SK-N-SH treated with all-trans-retinoic acid at 6 μM for 48 hours (cell line): ENCODE measurements at regions not wholly inside any gene's neighbourhood (a gene's known extent, or its start where the extent isn't known, plus 50 kb on each side); places are given as distances from the start of the nearest gene placed in this dataset.

Experiments used
- ESRRG ChIP-seq: fragments of 250-450 bp; sonication (Bioruptor Pico); IDR thresholded peaks from 2 replicates; pipeline ENCODE4 v1.6.1; 2021; ENCODE audit warnings: mild to moderate bottlenecking
- OSR1 ChIP-seq: fragments of 250-450 bp; sonication (Bioruptor Pico); IDR thresholded peaks from 2 replicates; pipeline ENCODE4 v1.8.0; 2022; ENCODE audit warnings: moderate library complexity, mild to moderate bottlenecking, inconsistent platforms
- TCF4 ChIP-seq: fragments of 250-450 bp; sonication (Bioruptor Pico); IDR thresholded peaks from 2 replicates; pipeline ENCODE4 v1.8.0; 2021; ENCODE audit warnings: mild to moderate bottlenecking, moderate library complexity, borderline replicate concordance
- ZFP3 ChIP-seq: fragments of 250-450 bp; sonication (Bioruptor Pico); IDR thresholded peaks from 2 replicates; pipeline ENCODE4 v1.5.0; 2020; ENCODE audit warnings: mild to moderate bottlenecking, moderate library complexity
- ZNF565 ChIP-seq: fragments of 450-650 bp; formaldehyde crosslinking; conservative IDR thresholded peaks from 2 replicates; pipeline ENCODE4 v1.5.0; 2020; ENCODE audit warnings: low read depth, mild to moderate bottlenecking, moderate library complexity
- ZNF8 ChIP-seq: fragments of 450-650 bp; formaldehyde crosslinking; IDR thresholded peaks from 2 replicates; pipeline ENCODE4 v1.5.0; 2020; ENCODE audit warnings: mild to moderate bottlenecking, moderate library complexity

DNA sequence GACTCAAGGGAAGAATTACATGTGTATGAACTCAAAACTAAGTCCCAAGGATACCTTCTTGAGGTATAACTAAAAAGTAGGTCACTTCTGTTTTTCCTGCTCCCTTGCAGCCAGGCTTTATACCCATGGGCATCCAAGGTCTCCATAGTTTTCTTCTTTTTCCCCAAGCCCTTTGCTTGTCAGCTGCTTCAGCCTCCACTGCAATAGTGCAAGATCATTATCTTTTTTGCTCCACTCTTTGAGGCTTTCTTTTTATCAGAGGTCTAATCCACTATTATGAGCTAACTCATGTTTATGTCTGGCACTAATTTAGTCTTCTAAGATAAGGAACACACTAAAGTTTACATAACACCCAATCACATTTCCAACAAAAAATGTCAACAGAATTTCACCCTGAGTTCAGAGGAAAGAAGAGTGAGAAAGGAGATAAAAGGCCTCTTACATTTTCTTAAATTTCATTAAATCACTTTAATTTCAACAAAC is 121.2 kb upstream of the LSAMP start:
- TF ChIP-seq ZNF8 (CRISPR knock-in tag), result no peak
- TF ChIP-seq ESRRG (CRISPR knock-in tag), result no peak
- TF ChIP-seq OSR1 (CRISPR knock-in tag), result no peak
- no peak for TF ChIP-seq ZNF565 (CRISPR knock-in tag)
- TF ChIP-seq ZFP3, result no peak
- no peak for TF ChIP-seq TCF4
